Chondrocyte (in vitro differentiated cells): ENCODE measurements at regions not wholly inside any gene's neighbourhood (a gene's known extent, or its start where the extent isn't known, plus 50 kb on each side); places are given as distances from the start of the nearest gene placed in this dataset.

Experiments
- DNase-seq: peaks from one replicate; pipeline ENCODE4 v3.0.0; 2021; ENCODE audit warnings: mixed read lengths, low spot score
- H3K27ac Mint-ChIP-seq: one replicate; pipeline ENCODE4 v1.8.0; 2021; ENCODE audit warnings: mild to moderate bottlenecking, moderate library complexity, mixed read lengths; ENCODE audit not compliant: unreplicated experiment
- H3K27me3 Mint-ChIP-seq: 2 replicates; pipeline ENCODE4 v1.8.0; 2021; ENCODE audit warnings: low read depth, mixed read lengths
- H3K36me3 Mint-ChIP-seq: 2 replicates; pipeline ENCODE4 v1.8.0; 2021; ENCODE audit warnings: low read depth, mixed read lengths
- H3K4me1 Mint-ChIP-seq: 2 replicates; pipeline ENCODE4 v1.8.0; 2021; ENCODE audit warnings: low read depth, mild to moderate bottlenecking, mixed read lengths
- H3K4me3 Mint-ChIP-seq: one replicate; pipeline ENCODE4 v1.8.0; 2021; ENCODE audit warnings: mild to moderate bottlenecking, moderate library complexity, mixed read lengths; ENCODE audit not compliant: unreplicated experiment
- H3K9me3 Mint-ChIP-seq: 2 replicates; pipeline ENCODE4 v1.8.0; 2021; ENCODE audit warnings: low read depth, mixed read lengths
- CTCF ChIP-seq: fragments of 200-600 bp; sonication (generic); IDR thresholded peaks from 2 replicates; pipeline ENCODE4 v1.5.0; 2021; ENCODE audit warnings: antibody characterized with exemption, mild to moderate bottlenecking, moderate library complexity

- no peak for TF ChIP-seq CTCF
- Mint-ChIP-seq H3K4me1 (peaks cover 43% of the 10 kb centered on the region), H3K27me3 (no peaks in the 10 kb centered on the region), H3K36me3 (no peaks in the 10 kb centered on the region), H3K9me3 (no peaks in the 10 kb centered on the region), H3K27ac (peak overlapping the region; percentile 81), H3K4me3 (no peak overlapping the region)
- no peak for DNase-seq
These were observed 146.9 kb upstream of the SGK1 start for GRCh38 chr6:134464690-134465411.

GRCh38 chr6:134458857-134459657 lies 141.1 kb upstream of the SGK1 start:
- TF ChIP-seq CTCF = no peak
- Mint-ChIP-seq H3K9me3 (no peaks in the 10 kb centered on the region), H3K36me3 (no peaks in the 10 kb centered on the region), H3K4me1 (peaks cover 13% of the 10 kb centered on the region), H3K4me3 (no peak overlapping the region), H3K27ac (no peak overlapping the region), H3K27me3 (no peaks in the 10 kb centered on the region)
- no peak for DNase-seq

GRCh38 chr6:134457941-134458340 lies 140.0 kb upstream of the SGK1 start:
- Mint-ChIP-seq H3K9me3 (no peaks in the 10 kb centered on the region), H3K27me3 (no peaks in the 10 kb centered on the region), H3K27ac (no peak overlapping the region), H3K4me1 (peaks cover 9% of the 10 kb centered on the region), H3K4me3 (no peak overlapping the region), H3K36me3 (no peaks in the 10 kb centered on the region)
- no peak for DNase-seq
- no peak for TF ChIP-seq CTCF

- no peak for TF ChIP-seq CTCF
- H3K27me3 Mint-ChIP-seq = no peaks in the 10 kb centered on the region
- peaks cover 9% of the 10 kb centered on the region for H3K4me1 Mint-ChIP-seq
- no peak overlapping the region for H3K27ac Mint-ChIP-seq
- no peak for DNase-seq
- H3K4me3 Mint-ChIP-seq = no peak overlapping the region
- no peaks in the 10 kb centered on the region for H3K9me3 Mint-ChIP-seq
- no peaks in the 10 kb centered on the region for H3K36me3 Mint-ChIP-seq
These were observed 138.3 kb upstream of the SGK1 start for GRCh38 chr6:134456226-134456625.

GRCh38 chr6:134455319-134455718 lies 137.4 kb upstream of the SGK1 start:
- Mint-ChIP-seq H3K4me3 (no peak overlapping the region), H3K36me3 (no peaks in the 10 kb centered on the region), H3K9me3 (no peaks in the 10 kb centered on the region), H3K4me1 (peaks cover 9% of the 10 kb centered on the region), H3K27ac (no peak overlapping the region), H3K27me3 (no peaks in the 10 kb centered on the region)
- DNase-seq = no peak
- no peak for TF ChIP-seq CTCF
